ENCODE measurements at regions not wholly inside any gene's neighbourhood (a gene's known extent, or its start where the extent isn't known, plus 50 kb on each side); places are given as distances from the start of the nearest gene placed in this dataset.
A peak's percentile ranks its signal among the peaks of the same experiment; 100 is the strongest.

DNA sequence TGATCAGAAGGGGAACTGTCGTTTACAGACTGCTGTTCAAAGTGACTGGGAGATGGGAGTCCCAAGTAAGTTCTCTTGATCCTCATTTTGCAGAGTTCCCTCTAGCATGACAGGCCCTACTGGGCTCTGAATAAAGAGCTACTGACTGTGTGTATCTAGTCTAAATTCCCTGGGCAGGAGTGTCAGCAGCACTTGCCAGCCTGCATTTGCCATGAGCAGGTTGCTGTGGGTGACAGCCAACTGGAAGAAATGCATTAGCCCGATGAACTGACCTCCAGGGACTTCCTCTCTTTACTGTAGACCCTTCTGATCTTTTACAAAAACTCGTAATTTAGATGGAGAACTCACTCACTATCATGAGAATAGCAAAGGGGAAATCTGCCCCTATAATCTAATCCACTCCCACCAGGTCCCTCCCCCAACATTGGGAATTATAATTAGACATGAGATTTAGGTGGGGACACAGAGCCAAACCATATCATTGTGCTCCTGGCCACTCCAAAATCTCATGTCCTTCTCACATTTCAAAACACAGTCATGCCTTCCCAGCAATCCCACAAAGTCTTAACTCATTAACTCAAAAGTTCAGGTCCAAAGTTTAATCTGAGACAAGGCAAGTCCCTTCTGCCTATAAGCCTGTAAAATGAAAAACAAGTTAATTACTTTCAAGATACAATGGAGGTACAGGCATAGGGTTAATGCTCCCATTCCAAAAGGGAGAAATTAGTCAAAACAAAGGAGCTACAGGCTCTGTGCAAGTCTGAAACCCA is 78.9 kb upstream of the CXCL14 start:
- DNase-seq = no peak

DNA sequence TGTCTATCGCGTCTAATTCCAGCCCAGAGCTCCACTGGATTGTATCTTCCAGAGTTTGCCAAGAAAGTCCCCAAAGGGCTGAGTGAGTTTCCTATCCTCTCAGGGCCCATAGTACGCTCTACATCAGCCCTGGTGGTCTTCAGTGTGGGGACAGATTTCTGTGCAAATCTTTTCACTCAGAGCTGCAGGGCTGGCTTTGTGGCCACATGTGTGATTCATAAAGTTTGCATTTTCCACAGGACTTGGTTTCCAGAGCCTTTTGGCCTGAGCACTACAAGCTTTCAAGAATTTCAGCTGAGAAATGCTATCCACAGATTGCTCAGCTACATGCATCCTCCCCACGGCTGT is 76.7 kb upstream of the CXCL14 start:
- DNase-seq = no peak

DNA sequence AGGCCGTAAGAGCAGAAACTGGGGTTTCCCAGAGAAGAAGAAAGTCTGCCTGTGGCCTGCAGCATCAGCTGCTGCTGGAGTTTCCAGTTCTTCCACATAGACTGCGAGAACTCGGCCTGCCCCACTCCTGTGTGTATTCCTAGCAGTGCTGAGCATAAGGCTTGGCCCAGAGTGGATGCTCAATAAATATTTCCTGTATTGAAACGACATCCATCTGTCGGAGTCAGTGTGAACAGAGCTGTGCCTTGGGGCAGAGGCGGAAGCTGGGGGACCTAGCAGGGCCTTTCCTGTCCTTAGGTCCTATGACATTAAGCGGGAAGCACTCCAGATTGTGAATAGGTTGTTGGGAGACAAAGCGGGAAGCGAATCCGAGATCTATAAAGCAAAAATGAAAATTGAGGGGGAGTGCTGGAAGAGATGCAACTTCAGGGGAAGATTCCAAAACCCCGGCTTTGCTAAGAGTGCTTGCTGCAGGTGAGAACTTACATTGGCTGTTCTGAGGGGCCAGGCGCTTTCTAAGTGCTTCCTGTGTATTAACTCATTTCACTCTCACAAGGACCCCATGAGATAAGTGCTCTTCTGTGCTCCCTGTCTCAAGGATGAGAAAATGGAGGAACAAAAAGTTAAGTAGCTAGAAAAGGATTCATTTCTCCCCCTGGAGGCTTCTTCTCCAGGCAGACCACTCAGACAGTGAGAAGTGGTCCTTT is 76.1 kb upstream of the CXCL14 start:
- peak; percentile 25 to 47 (median 37) for DNase-seq

DNA sequence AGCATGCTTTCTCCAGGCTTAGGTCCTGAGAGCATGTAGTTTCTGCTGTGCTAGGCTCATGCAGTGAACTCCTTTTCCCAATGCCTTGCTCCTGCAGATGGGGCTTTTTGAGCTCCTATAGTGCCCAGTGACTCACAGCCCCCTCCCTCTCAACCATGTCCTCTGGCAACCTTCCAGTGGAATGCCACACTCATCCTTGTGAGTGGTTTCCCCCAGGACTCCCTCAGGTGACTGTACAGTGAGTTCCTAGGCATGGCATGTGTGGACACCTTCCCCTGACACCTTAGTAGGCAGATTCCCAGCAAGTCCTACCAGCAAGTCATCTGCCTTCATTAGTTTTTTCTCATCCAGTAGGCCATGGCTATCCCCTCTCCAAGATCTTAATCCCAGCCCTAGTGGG is 72.4 kb upstream of the CXCL14 start:
- DNase-seq = peak; percentile 26 to 39 (median 33)

DNA sequence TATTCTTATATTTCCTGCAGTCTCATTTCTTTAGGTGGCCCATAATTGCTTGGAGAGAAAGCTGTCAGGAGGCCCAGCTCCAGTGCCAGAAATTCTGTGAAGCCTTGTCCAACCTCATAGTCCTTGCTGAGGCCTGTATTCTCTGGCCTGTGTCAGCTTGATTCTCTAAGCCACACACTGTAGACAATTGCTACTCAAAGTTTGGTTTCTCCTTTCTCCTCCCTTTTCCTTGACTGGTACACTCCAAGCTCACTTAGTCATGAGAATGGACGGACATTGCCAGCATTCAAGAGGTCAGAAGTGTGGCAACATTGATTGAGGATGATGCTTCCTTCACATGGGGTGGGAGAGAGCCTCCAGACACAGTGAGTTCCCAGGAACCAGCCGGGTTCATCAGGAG is 71.3 kb upstream of the CXCL14 start:
- no peak for DNase-seq

DNA sequence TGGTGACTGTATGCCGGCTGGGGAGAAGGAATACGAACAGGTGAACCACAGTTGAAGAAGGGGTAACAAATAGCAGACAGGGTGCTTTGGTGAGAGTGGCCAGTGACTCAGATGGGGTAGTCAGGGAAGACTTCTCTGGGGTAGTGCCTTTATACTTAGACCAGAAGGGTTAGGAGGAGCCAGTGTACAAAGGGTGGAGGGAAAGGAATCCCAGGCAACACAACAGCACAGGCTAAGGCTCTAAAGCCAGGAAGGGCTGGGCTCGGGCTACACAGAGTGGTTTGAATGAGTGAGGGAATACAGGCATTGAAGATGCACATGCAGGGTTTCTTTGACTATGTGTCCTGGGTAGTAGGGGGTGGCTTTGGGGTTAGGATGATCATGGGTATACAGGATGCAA is 70.6 kb upstream of the CXCL14 start:
- DNase-seq = no peak

DNA sequence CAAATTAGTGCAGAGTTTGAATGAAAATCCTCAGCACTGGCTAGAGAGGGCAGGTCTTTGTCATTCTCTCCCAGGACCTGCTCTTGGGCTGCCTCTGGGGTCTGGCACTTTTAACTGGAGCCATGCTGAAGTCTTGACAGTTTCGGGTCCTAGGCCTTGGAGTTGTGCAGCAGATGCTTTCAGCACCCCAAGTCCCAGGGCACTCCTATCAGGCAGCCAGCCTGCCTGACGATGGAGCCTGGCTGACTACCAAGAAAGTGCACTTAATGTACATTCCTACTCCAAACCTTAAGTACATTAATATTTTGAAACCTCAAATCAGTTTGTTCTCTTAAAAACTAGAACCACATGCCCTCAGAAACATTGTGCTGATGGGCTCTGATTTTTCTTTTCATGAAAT is 69.3 kb upstream of the CXCL14 start:
- DNase-seq = no peak

DNA sequence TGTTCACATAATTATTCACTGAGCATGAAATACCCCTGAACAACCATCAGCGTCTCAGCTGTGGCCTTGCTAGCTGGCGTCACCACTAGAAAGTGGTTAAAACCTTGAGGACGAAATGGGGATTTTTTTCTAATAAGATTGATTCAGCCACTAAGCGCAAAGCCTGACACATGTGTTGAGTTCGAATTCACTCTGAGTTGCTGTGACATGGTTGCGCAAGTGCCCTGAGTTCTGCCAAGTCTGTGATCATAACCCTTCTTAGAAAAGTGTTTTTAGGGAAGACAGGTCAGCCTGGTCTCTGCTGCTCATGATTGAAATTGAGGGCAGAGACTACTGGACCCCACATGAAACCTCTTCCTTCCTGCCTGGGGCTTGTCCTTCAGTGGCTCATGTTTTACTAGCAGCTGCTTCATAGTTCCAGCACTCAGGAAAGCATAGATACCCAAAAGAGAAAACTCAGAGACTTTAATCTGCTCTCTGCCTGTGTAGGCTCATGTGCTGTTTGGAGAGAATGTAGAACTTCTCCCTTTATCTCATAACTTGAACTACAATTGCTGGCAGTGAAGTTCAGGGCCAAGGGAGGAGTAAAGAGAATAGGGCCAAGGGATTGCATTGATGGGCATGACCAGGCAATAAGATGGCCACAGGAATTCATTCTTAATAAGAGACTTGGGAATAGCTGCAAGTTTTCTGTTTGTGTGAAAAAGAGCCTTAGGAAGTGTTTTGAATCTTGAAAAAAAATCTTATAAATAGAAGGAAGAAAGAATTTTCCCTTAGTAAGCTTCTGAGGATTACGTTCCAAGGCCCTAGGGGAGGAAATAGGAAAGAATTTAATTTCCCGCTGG is 66.8 kb upstream of the CXCL14 start:
- no peak for DNase-seq

DNA sequence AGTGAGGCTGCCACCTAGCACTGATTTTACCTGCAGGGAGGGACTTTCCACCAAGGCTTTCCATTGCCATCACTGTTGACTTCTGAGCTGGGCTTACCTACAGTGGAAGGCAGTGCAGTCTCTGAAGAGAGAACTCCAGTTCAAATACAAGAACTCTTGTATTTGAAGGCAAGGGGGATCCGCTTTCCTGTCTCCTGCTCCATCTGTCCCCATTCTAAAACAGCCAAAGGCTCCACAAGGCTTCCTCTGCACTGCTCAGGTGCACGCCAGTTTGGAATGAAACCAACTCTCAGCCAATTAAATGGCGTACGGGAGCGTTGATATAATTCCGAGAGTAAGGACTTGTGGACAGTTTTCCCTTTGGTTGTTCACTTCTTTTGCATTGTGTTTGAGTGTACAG is 66.0 kb upstream of the CXCL14 start:
- DNase-seq = no peak

DNA sequence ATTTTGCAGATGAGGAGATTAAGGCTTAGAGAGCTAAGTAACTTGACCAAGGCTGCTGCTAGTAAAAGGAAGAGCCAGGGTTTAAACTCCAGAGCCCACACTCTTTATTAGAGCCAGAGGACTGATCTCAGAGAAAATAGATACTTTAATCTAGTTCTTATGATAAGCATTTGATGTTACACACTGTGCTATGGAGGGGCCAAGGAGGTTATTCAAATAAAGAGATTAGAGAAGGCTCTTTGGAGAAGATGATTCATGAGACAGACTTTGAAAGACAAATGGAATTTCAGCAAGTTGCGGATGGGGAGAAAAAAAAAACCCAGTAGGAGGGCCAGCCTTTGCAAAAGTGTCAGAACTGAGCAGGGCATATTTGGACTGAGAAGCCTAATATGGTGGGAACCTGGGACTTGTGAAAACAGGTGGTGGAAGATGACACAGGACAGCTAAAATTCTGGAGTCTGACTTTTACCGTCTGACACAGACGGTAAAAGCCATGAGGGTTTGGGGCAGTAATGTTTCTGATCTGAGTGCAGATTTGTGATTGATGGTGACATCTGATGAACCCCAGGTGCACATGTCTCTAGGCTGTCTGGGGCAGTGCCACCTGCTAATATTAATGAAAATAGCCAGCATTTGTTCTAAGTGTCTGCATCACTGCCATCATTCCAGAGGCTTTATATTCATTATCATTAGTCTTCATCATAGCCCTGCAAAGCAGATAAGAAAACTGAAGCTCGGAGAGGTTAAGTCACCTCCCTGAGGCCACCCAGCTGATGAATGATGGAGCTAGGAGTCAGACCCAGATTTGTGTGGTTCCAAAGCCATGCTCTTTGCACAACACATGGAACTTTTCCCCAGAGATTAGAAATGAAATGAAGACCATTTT is 65.3 kb upstream of the CXCL14 start:
- DNase-seq = no peak

DNA sequence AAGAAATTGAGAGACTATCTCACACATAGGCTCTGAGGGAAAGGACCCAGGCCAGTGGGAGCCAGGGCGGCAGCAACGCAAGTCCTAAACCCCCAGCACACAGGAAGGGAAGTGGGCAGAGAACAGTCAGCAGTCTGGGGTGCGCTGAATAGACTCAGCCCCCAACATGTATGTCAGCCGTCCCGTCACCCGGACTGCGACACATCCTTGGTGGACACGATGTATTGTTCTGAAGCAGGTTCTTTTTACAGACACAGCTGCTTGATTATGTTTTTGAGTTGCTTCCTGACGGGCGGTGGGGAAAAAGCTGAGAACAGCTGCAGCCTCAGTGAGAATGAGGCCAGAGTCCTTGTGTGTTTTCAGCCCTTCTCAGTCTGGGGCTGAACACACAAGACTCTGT is 64.1 kb upstream of the CXCL14 start:
- no peak for DNase-seq

DNA sequence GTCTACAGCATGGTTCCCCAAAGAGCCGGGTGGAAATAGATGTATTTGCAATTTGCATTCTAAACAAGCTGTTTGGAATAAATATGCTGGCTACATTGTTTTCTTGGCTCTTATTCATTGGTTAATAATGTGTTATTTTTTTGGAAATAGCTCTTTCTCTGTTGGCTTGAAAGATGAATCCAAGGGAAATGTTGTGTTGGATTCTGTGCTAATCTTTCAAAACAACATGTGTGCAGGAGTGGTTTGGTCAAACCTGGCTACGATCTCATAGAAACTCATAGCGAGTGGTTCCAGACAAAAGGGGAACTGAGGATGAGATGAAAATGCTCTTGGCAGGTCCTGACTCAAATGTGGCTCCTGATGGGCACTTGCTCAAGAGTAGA is 63.7 kb upstream of the CXCL14 start:
- DNase-seq = peak in 2 of 3 donors; percentile 3

DNA sequence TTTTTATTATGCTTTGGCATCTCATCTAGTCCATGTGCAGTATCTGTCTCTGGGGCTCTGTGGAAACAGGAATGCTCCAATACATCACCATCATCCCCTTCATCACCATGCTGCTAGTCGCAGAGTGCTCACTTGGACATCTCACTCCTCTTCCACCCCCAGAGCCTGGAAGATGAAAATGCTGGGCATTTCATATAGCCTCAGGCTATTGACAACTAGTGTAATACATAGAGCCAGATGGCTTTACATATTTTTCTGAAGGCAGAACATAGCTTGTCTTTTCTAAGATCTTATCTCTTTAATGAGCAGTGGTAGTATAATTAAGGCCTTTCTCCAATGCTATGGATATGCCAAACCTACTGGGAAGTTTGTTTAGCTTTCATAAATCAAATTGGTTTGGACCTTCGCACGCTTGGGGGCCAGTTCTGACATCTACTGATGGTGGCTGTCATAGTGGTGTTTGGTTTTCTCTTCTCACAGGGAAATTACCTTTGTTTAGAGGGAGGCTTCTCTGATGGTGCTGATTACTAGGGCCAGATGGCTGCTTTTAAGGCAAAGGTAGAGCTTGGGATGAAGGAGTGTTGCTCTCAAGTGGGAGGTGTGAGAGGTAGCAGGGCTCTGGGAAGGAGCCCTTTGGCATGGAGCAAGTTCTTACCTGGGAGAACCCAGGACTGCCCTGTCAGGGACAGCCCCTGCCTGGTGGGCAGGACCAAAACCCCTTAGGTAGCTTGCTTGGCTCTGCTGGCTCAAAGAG is 63.1 kb upstream of the CXCL14 start:
- DNase-seq = no peak

DNA sequence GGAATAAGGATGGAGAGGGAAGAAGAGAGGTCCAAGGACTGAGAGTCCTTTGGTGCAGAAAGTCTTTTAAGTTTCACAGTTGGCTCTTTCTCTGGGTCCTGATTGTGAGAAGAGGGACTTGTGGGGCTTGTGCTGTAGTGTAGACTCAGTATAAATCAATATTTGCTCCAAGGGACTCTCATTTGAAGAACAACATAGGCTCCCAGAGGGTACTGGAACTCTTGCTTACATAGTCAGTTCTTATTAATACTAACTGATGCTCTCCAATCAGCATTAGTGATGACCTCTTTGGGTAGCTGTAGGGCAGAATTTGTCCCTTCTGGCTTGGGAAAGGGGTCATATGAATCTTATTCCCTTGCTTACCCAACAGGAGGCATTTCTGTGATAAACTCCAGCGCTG is 62.5 kb upstream of the CXCL14 start:
- no peak for DNase-seq

DNA sequence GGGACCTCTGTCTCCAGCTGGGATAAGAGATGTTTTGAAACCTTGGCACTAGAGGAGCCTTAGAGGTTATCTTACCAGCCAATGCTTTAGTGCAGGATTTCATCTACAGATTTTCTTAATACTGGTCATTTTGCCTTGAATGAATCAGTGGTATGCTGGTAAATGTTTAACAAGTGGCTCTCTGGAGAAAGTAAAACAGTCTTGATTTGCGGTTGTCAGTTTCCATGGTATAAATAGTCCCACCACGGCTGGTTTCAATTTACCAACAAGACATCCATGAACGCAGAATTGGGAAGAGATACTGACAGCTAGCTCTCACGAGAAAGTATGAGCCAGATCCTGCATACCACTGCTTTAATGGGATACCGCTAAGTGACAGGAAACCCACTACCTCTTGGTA is 56.7 kb upstream of the CXCL14 start:
- no peak for DNase-seq

DNA sequence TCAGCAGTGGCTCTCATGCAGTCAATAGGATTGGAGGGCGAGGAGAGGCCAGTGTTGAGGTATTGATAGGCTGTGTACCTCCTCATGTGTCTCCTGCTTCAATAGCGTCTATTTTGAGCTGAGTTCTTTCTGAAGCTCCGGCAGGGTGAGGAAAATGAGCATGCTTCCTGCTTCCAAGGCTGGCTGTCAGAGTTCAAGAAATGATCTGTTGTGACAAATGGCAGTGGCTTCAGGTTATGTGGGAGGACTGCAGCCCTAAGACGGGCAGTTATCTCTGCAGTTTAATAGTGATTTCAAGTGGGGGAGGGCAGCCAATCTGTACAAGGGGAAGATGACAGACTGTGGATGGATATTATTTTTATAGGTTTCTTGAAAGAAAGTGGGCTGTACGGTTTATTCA is 54.0 kb upstream of the CXCL14 start:
- DNase-seq = no peak

DNA sequence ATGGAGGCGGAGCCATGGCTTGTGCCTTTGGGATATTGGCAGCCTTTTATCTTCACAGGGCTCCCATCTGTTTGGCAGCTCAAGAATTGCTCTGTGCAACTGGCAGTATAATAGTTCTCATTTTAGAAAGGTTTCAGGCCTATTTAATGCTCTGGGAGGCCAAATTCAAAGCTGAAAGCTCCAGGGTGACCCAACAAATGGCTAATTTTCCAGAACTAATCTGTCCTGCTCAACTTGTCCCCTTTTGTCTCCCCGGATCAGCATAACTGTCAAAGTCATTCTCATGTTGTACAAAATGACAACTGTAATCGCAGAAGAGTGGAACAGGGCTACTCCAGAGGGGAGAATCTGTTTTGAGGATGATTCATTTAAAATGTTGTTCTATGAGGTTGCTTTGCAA is 52.6 kb upstream of the CXCL14 start:
- DNase-seq = no peak

DNA sequence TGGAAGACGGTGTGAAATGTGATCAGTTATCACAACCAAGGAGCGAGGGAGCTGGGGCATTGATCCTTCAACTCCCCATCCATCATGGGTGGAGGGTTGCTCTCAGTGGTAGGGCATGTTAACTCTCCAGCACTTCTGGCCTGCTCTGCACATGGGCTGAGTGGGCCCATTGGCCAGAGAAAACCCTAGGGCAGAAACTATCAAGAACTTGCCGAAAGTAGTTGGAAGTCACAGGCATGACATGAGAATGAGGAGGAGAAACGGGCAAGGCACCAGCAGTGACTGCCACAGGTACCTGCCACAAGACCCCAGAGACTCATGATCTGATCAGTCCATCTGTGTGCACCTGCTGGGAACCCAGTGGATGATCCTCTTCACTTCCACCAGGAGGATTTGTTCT is 50.9 kb upstream of the CXCL14 start:
- no peak for DNase-seq

DNA sequence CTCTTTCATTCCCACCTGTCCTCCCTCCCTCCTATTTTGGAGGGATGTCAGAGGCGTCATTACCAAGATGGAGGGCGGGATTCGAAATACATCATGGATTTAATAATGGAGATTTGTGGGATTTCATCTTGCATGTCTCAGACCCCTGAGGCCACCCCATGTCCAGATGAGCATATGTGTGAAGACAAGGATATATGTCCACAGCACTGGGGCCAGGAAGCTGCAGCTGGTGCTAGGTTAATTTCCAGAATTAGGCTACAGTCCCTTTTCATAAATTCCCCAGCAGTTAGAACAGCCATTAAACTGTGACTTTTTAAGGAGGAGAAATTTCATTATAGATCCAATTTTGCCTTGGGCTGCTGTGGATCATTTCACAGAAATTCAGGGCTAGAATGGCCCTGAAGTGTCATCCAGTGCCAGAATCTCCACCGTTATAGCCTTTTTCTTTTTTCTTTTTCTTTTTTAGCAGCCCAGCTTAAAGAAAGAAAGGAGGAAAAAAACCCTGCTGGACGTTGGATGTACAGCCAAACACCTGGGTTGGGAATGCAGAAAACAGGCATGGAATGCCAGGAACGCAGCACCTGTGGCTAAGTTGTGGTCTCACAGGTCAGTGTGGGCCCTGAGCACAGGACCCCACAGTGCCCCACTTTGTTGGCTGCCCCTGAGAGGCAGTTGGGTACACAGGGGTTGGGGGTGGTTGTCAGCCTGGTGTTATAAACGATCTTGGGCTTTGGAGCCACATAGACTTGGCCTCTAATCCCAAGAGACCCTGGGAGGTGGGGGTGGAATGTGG is 50.2 kb upstream of the CXCL14 start:
- no peak for DNase-seq

Measured in suppressor macrophage treated with lipopolysaccharide for 1 hour (primary cell).